Stimulated activated CD4-positive, alpha-beta T cell treated with anti-CD3 and anti-CD28 coated beads, Interleukin-2, amount 100 ng/mL, for 24 hours (primary cell): ENCODE measurements at regions not wholly inside any gene's neighbourhood (a gene's known extent, or its start where the extent isn't known, plus 50 kb on each side); places are given as distances from the start of the nearest gene placed in this dataset.

ENCODE experiments used
- DNase-seq, 2 donors: peaks; one replicate each; pipeline ENCODE4 v3.0.0-alpha.2; 2020

- DNase-seq = no peak
These were observed 550.1 kb downstream of the SLC6A15 start for GRCh38 chr12:84362552-84362897.

GRCh38 chr12:84361651-84362551 is 550.7 kb downstream of the SLC6A15 start:
- no peak for DNase-seq

- no peak for DNase-seq
These were observed 555.3 kb downstream of the SLC6A15 start for GRCh38 chr12:84357314-84357713.

- DNase-seq = no peak
These were observed 556.4 kb downstream of the SLC6A15 start for GRCh38 chr12:84356224-84356623.

GRCh38 chr12:84355561-84355960 is 557.0 kb downstream of the SLC6A15 start:
- DNase-seq = no peak

- no peak for DNase-seq
These were observed 564.0 kb downstream of the SLC6A15 start for GRCh38 chr12:84348582-84348981.

GRCh38 chr12:84341467-84342193 is 571.0 kb downstream of the SLC6A15 start:
- no peak for DNase-seq

- no peak for DNase-seq
These were observed 576.4 kb downstream of the SLC6A15 start for GRCh38 chr12:84336231-84336630.

GRCh38 chr12:84329938-84330337 is 582.7 kb downstream of the SLC6A15 start:
- DNase-seq = no peak

- DNase-seq = no peak
These were observed 596.7 kb downstream of the SLC6A15 start for GRCh38 chr12:84315926-84316325.

GRCh38 chr12:84313323-84313675 is 599.3 kb downstream of the SLC6A15 start:
- no peak for DNase-seq

GRCh38 chr12:84308211-84308610 is 604.4 kb downstream of the SLC6A15 start:
- no peak for DNase-seq

GRCh38 chr12:84305144-84305543 is 607.5 kb downstream of the SLC6A15 start:
- DNase-seq = no peak

GRCh38 chr12:84294246-84294645 is 618.4 kb downstream of the SLC6A15 start:
- no peak for DNase-seq

GRCh38 chr12:84290168-84290567 is 622.4 kb downstream of the SLC6A15 start:
- no peak for DNase-seq

GRCh38 chr12:84277986-84278385 is 634.6 kb downstream of the SLC6A15 start:
- DNase-seq = no peak

- no peak for DNase-seq
These were observed 636.4 kb downstream of the SLC6A15 start for GRCh38 chr12:84276215-84276614.

GRCh38 chr12:84272324-84272723 is 640.3 kb downstream of the SLC6A15 start:
- no peak for DNase-seq

GRCh38 chr12:84270470-84271140 is 642.0 kb downstream of the SLC6A15 start:
- no peak for DNase-seq

- no peak for DNase-seq
These were observed 664.7 kb downstream of the SLC6A15 start for GRCh38 chr12:84247931-84248330.

- DNase-seq = no peak
These were observed 668.9 kb downstream of the SLC6A15 start for GRCh38 chr12:84243686-84244085.

GRCh38 chr12:84222841-84223240 is 689.8 kb downstream of the SLC6A15 start:
- no peak for DNase-seq

GRCh38 chr12:84218406-84218805 is 694.2 kb downstream of the SLC6A15 start:
- no peak for DNase-seq

- no peak for DNase-seq
These were observed 710.6 kb downstream of the SLC6A15 start for GRCh38 chr12:84201976-84202375.
